T-helper 2 cell (primary cell): ENCODE measurements at regions not wholly inside any gene's neighbourhood (a gene's known extent, or its start where the extent isn't known, plus 50 kb on each side); places are given as distances from the start of the nearest gene placed in this dataset.
A peak's percentile ranks its signal among the peaks of the same experiment; 100 is the strongest.

Experiments
- DNase-seq, 5 experiments: peaks; one replicate each; pipeline versions ENCODE4 v3.0.0 to v3.0.0-alpha.2; 2012 to 2022

DNA sequence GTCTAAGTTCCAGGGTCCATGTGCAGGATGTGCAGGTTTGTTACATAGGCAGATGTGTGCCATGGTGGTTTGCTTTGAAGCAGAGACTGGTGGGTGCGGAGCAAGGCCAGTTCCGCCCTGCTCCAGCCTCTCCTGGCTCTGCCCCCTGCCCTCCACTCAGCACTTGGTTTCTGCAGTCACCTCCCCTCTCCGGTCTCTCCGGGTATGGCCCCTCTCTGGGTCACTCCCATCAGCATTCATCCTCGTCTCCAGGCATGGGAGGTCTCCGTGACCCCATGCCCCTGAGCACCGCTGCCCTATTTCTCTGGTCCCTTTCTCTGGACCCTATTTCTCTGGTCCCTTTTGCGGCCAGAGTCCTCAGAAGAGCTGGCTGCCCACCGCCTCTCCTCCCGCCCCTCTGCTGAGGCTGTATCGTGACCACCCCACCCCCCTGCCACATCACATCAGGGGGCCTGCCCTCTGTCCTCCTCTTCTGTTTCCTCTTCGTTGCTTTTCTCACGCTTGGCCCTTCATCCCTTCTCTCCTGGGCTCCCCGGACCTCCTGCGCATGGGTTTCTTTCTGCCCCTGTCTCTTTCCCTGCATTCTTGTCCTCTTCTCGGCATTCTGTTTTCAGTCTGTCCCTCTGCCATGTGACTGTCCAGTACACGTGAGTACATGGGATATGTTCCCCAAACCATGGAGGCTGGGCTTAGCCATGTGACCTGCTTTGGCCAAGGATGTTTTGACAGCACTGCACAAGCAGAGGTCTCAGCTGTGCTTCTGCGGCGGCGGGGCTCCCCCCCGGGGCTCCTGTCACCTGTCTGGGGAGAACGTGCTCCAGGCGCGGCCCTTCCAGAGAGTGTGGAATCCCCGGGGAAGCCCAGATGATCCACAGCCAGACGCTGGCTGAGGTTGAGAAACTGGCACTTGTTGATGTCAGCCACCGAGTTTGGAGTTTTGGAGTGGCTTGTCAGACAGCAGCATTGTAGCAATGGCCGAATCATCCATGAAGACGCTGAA, 54.4 kb upstream of the C1orf174 start:
- no peak for DNase-seq

DNA sequence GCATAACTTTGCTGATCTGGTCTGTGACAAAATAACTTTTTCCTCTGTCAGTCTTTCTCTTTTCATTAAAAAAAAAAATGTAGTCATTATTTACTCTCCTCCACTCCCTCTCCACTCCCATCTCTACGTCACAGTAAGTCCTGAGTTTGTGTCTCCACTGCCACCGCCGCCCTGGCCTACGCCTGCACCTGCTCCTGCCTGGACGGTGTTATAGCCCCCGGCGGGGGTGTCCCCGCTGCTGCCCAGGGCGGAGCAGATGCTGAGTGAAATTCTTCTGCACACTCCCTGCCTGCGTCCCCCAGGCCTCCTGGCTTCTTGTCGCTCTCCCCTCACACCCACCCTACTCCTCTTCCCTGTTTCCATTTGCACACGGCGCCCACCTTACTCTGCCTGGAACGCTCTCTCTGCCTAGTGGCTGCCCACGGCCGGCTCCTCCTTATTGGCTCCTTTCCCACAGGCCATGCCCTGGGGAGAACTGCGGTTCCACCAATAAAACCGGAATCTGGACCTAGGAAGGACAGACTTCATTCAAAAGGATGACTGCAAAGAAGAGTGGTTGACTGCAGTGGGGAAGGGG, 55.2 kb upstream of the C1orf174 start:
- DNase-seq, result no peak

DNA sequence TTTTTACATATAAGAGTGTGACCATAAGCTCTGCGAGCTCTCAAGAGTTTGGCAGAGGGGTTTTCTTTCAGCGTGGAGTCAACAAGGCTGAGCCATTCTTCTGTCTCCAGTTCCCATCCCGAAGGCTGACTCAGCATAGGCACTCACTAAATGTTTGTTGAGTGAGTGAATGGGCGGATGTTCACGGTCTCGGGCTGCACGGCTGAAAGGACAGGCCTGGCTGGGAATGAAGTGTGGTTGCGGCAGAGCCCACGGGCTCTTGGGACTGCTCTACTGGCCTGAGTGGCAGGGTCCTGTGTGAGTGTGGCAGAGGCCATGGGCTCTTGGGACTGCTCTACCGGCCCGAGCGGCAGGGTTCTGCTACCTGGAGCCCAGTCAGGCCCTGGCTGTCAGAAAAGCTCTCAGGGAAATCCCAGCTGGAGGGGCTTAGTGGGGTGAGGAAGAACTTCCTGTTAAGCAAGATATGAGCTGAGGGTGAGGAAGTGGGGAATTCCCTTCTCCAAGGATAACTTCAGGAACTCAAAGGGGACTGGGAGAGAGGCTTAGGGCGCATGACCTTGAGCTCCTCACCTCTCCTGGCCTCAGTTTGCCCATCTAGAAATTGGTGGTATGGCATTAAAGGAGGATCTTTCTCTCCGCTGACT, 56.6 kb upstream of the C1orf174 start:
- DNase-seq, result no peak

DNA sequence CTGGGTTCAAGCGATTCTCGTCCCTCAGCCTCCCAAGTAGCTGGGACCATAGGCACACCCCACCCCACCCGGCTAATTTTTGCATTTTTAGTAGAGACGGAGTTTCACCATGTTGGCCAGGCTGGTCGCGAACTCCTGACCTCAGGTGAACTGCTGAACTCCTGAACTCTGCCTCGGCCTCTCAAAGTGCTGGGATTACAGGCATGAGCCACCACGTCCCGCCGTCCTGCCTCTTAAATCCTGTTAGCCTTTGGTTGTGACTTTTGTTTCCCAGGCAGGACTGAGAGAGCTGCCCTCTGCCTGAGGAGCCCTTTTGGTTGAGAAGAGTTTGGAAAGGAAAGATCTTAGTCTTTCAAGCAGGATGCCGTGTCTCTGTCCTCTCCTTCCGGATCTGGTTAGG, 59.3 kb upstream of the C1orf174 start:
- DNase-seq, result no peak

DNA sequence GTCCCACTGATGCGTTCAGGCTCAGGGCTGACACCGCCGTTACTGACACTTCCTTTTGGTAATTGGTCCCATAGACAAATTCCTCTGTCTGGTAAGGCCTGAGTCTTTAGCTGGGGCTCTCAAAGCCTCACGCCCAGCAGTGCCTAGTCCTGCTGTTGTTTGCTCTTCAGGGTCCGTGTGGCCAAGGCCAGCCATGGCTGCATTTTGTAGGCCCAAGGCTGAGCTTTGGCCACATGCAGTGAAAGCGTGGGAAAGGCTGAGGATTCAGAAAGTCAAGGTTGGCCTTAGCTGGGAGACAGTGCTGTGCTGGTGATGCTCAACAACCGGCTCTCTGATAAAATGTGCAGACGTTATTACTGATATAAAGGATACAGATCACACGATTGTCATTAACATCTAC, 63.5 kb upstream of the C1orf174 start:
- no peak for DNase-seq

DNA sequence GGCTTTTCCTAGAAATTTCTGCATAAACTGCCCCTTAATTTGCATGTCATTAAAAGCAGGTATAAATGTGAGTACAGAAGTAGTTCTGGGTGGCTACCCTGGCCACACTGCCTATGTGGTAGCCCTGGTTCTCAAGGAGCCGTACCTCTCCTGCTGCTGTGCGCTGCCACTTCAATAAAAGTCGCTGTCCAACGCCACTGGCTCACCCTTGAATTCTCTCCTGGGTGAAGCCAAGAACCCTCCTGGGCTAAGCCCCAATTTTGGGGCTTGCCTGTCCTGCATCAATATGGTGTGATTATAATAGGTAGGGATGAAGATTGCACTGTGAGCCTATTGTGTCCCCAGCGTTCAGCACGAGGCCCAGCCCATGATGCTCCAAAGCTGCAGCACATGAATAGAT, 65.6 kb upstream of the C1orf174 start:
- no peak for DNase-seq

DNA sequence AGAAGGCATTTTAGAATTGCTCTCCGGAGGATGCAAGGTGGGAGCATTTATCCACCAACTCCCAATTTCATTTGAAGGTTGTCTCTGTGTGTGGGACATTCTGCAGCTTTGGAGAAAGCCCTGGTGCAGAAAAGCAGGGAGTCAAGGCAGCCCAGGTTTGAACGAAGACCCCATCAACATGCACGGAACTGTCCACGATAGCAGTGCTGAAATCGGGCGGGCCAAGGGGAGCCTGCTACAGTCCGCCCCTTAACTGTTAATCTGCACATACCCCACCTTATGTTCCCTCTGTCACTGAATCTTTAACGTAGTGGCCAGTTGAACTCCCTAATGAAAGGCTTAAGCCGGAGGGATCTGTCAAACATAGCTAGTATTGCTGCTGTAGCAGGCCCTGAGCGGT, 68.8 kb upstream of the C1orf174 start:
- DNase-seq, result no peak

DNA sequence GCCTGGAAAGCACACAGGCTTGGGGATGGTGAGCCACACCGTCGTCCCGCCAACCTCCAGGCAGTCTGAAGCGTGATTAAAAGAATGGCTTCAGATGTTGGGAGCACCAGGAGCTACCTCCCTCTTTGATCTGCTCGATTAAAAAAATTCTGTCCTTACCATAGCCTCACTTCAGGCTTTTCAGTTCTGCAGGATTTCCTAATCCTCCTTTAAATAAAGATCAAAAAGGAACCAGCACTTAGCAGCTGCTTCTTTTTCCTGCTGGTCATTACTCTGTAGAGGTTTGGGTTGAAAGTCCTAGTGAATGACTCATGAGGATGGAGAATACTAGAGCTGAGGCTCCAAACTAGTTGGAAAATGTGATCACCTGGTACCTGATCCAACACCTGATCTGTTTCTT, 71.9 kb upstream of the C1orf174 start:
- no peak for DNase-seq

DNA sequence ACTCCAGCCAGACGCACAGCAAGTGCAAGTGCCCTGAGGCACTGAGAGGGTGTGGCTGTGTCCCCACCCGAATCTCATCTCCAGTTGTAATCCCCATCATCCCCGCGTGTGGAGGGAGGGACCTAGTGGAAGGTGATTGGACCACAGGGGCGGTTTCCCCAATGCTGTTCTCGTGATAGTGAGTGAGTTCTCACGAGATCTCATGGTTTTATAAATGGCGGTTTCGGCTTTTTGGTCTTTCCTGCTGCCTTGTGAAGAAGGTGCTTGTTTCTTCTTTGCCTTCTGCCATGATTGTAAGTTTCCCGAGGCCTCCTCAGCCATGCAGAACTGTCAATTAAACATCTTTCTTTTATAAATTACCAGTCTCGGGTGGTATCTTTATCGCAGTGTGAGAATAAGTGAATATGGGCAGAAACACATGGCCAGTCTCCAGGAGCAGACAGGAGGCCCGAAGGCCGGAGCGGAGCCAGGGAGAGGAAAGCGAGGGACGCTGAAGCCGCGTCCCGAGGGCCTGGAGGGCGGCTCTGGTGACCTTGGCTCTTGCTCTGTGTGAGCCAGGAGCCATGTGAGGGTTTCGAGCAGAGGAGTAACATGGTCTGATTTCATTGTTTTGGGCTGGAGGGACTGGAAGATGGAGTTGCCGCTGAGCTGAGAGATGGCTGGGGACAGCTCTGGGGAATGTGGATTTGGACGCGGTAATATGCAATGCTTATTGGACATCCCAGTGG, 76.0 kb upstream of the C1orf174 start:
- no peak for DNase-seq

DNA sequence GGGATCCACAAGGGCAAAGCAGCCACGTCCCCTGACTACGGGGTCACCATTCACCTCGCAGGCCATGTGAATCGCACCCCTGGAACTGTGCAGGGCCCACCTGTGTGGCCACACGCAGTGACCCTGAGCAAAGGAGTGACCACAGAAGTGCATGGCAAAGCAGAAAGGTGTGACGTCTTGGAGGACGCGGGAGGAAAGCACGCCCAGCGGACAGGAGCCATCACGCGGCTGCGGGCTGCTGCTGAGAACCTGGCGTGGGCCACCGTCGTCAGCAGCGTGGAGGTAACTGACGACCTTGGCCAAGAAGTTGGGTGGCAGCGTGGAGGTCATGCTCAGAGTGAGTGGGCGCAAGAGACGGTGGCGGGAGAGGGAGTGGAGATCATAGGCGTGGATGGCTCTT, 76.7 kb upstream of the C1orf174 start:
- no peak for DNase-seq

DNA sequence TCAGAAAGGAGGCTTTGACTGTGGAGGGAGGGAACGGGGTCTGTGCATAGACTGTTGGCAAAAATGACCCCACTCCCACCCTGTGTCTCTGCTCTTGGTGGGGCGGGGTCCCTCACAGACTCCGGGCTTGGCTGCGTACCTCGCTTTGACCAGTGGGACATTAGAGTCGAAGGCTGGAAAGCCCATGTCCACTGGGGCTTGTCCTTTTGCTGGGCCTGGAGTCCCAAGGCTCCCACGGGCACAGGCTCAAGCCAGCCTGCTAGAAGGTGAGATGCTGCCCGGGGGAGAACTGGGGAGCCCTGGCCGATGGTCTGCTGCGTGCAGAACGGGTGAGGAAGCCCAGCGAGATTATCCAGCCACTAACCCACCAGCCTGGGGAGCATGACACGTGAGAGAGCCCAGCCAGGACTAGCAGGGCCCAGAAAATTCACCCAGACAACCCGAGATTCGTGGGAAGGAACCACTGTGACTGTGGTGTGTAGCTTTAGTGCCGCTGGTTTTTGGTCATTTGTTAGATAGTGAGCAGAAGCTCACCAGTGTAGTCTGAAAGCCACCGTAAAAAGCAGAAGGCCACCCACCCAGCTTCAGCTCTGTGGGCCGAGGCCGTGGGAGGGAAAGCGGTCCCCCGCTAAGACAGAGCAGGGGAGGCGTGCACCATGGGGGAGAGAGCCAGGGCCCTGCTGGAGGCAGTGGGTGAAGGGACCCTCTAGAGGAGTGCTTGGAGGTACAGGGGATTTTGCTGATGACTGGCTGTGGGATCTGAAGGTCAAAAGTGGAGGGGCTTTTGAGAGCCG, 78.3 kb upstream of the C1orf174 start:
- no peak for DNase-seq

DNA sequence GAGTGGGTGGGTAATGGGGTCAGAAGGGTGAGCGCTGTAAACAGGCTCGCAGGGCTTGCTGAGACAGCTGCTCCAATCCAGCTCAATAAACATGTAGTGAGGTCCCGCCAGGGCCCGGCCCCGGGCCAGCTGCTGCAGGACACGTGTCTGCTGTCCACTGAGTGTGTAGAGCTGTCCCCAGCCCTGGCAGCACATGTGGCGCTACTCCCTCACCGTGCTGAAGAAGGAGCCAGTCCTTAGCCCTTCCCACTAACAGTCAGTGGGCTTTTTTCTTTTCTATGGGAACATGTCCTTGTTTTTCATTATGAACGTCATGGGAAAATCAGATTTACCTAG, 78.9 kb upstream of the C1orf174 start:
- no peak for DNase-seq

DNA sequence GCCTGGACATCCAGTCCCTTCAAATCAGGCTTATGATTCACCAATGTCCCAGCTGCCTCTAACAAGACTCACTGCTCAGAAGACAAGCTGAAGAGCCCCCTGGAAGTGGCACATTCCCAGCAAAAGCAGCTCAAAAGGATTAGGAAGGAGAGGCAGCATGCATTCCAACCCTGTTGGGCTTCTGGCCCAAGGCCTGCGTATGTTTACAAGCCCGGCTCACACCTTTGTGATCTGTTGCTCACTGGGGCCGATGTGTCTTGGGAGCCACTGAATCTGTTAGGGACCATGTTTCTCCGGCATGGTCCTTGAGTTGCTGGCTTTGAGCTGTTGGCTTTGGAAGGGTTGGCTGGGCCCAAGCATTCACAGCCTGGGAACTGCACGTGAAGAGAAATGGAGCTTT, 81.2 kb upstream of the C1orf174 start:
- no peak for DNase-seq

DNA sequence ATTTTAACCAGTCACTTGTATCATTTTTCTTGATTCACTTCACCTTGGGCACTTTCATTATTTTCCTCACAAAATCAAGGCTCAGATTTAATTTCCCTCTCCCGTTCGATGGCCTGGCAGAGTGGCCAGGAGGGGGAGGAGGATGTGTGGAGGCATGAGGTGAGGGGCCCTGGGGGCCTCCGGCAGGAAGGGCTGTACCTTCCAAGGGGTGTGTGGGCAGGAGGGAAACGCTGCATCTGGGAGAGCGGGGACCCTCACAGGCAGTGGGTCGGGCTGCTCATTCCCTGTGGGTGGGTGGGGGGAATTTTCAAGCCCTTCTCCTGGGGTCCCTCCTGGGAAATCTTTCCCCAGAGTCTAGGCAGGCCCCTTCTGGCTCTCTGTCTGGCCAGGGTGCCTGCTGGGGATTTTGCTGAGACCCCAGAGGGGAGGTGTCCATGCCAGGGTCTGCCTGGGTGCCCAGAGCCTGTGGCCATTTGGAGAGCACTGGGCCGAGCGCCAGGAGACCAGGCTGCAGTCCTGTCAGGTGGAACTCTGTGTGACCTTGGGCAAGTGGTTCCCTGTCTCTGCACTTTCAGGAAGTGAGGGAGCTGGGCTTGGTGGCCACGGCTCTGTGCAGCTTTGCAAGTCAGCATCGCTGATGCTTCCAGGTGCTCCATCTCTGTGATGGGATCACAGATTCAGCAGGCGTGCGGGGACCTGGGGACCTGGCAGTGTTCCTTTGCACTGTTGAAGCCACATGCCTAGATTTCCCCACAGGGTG, 81.9 kb upstream of the C1orf174 start:
- no peak for DNase-seq

DNA sequence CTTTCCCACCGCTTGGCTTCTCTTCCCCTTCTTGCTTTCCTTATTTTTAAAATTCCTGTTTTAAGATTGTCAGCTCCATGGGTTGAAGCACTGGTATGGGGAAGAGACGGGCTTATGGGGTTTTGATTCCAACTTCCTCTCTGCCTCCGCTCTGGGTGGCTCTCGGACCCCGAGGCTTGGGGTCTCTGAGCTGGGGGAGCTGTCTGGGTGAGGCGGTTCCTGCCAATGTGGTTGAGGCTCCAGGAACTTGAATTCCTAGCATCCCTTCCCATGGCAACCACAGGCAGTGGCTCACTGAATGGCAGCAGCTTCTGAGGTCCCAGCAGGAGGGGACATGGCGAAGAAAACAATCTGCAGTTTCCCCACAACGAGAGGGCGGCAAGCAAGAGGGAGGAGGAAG, 83.1 kb upstream of the C1orf174 start:
- DNase-seq, result no peak

DNA sequence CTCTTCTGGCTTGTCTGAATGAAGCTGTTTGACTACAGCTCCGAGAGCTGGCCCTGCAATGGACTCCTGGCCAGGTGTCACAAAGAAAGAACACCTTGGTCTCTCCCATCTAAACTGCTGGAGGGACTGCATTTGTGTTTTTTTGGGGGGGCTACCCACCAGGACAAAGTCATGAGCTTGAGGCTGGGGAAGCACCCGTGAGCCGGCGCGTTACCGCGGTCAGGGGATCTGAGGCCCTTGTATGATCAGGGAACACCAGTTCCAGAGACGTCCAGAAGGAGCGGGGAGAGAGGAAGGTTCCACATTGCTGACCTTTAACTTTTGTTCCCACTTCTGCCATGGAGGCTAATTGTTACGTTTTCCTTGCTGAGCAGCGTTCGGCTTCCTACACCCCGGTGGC, 84.5 kb upstream of the C1orf174 start:
- DNase-seq, result no peak

DNA sequence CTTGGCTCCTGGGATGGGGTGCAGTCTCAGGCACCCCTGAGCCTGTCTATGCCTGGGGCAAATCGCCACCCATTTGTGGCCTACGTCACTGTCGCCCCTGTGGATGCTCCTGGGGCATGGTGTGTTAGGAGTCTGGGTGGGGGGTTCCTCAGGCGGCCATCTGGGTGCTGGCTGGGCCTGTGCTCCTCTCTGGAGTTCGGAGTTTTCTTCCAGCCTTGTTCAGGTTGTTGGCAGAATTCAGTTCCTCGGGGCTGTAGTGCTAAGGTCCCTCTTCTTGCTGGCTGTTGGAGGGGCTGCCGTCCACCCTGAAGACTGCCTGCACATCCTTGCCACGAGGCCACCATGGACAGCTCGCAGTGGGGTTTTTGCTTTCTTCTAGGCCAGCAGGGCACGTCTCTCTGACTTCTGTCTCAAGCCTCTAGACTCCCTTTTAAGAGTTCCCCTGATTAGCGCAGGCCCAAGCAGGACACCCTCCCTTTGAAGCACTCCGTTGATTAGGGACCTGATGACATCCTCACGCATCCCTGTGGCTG, 86.7 kb upstream of the C1orf174 start:
- DNase-seq, result no peak

DNA sequence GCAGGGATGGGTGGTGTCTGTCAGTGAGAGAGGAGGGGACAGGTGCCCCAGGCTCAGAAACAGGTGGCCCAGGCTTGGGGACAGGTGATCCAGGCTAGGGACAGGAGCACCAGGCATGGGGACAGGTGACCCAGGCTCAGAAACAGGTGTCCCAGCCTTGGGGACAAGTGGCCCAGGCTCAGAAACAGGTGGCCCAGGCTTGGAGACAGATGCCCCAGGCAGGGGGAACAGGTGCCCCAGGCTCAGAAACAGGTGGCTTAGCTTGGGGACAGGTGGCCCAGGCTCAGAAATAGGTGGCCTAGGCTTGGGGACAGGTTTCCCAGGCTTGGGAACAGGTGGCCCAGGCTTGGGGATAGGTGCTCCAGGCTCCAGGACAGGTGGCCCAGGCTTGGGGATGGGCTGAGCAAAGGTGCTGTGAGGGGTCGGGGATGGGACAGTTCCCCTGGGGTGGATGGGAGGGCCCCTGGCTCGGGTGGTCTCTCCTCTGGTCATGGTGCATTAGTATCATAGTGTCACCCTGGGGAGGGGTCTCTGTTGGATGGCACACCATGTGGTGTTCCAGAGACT, 87.7 kb upstream of the C1orf174 start:
- no peak for DNase-seq

DNA sequence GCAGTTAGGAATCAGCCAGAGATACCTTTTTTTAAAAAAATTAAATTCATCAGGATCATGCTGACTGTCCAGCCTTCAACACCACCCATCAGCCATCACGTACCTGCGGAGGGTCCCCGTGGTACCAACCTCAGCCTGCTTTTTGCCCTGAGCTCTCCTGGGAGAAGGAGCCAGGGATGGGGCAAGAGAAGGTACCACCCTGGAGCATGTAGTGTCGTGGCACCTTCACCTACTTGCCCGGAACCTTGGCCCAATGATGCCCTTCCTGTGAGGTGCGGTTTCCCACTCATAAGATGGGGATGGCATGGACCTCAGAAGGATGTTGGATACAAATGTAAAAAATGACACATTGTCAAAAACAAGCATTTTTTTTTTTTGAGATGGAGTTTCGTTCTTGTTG, 88.4 kb upstream of the C1orf174 start:
- no peak for DNase-seq

DNA sequence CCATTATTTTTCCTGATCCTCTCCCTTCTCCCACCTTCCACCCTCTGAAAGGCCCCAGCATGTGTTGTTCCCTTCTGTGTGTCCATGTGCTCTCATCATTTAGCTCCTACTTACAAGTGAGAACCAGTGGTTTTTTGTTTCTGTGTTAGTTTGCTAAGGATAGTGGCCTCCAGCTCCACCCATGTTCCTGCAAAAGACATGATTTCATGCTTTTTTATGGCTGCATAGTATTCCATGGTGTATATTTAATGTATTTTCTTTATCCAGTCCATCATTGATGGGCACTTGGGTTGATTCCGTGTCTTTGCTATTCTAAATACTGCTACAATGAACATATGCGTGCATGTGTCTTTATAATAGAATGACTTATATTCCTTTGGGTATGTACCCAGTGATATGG, 89.4 kb upstream of the C1orf174 start:
- no peak for DNase-seq

DNA sequence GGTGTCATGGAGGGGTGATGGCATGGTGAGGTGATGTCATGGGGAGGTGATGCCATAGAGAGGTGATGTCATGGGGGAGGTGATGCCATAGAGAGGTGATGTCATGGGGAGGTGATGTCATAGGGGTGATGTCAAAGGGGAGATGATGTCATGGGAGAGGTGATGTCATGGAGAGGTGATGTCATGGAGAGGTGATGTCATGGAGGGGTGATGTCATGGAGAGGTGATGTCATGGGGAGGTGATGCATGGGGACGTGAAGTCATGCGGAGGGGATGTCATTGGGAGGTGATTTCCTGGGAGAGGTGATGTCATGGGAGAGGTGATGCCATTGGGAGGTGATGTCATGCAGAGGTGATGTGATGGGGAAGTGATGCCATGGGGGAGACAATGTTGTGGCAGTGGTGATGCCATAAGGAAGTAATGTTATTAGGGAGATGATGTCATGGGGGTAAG, 92.1 kb upstream of the C1orf174 start:
- peak in 1 of 5 experiments; percentile 29 for DNase-seq
